Fibroblast of skin of left biceps (primary cell): ENCODE measurements at regions not wholly inside any gene's neighbourhood (a gene's known extent, or its start where the extent isn't known, plus 50 kb on each side); places are given as distances from the start of the nearest gene placed in this dataset.
"Not testable (repeated sequence)": the region's sequence is repeated elsewhere in the genome, so short reads cannot be mapped to it uniquely, and the experiment has no call there.

ENCODE experiments used
- DNase-seq, 2 experiments: peaks; one replicate each; pipeline ENCODE4 v3.0.0-alpha.2; 2013; ENCODE audit warnings: low read depth in 2 of 2

- DNase-seq: no peak
Measured at GRCh38 chr1:69077198-69077597, 490.5 kb upstream of the LRRC7 start.

GRCh38 chr1:69077633-69078032 lies 490.1 kb upstream of the LRRC7 start:
- no peak for DNase-seq

GRCh38 chr1:69081668-69082067 lies 486.1 kb upstream of the LRRC7 start:
- no peak for DNase-seq

GRCh38 chr1:69082312-69082711 lies 485.4 kb upstream of the LRRC7 start:
- DNase-seq: no peak

- no peak for DNase-seq
Measured at GRCh38 chr1:69086148-69086547, 481.6 kb upstream of the LRRC7 start.

- DNase-seq: no peak
Measured at GRCh38 chr1:69088571-69088970, 479.2 kb upstream of the LRRC7 start.

- DNase-seq: no peak
Measured at GRCh38 chr1:69090170-69090569, 477.6 kb upstream of the LRRC7 start.

GRCh38 chr1:69090752-69091151 lies 477.0 kb upstream of the LRRC7 start:
- DNase-seq: no peak

- not testable (repeated sequence) for DNase-seq
Measured at GRCh38 chr1:69102058-69102457, 465.7 kb upstream of the LRRC7 start.

GRCh38 chr1:69103213-69103612 lies 464.5 kb upstream of the LRRC7 start:
- no peak for DNase-seq

GRCh38 chr1:69103705-69104385 lies 463.9 kb upstream of the LRRC7 start:
- DNase-seq: no peak

GRCh38 chr1:69104894-69105293 lies 462.8 kb upstream of the LRRC7 start:
- DNase-seq: no peak

GRCh38 chr1:69109277-69109676 lies 458.4 kb upstream of the LRRC7 start:
- DNase-seq: no peak

- DNase-seq: no peak
Measured at GRCh38 chr1:69110851-69111250, 456.9 kb upstream of the LRRC7 start.

- DNase-seq: not testable (repeated sequence)
Measured at GRCh38 chr1:69120126-69120741, 447.5 kb upstream of the LRRC7 start.

- no peak for DNase-seq
Measured at GRCh38 chr1:69120817-69121216, 446.9 kb upstream of the LRRC7 start.

GRCh38 chr1:69121723-69122122 lies 446.0 kb upstream of the LRRC7 start:
- DNase-seq: peak; percentile 5 to 24

GRCh38 chr1:69122373-69122772 lies 445.3 kb upstream of the LRRC7 start:
- no peak for DNase-seq

- no peak for DNase-seq
Measured at GRCh38 chr1:69123486-69123885, 444.2 kb upstream of the LRRC7 start.

- peak; percentile 3 to 8 for DNase-seq
Measured at GRCh38 chr1:69126796-69127195, 440.9 kb upstream of the LRRC7 start.

- DNase-seq: no peak
Measured at GRCh38 chr1:69128204-69128603, 439.5 kb upstream of the LRRC7 start.

- no peak for DNase-seq
Measured at GRCh38 chr1:69129538-69129937, 438.2 kb upstream of the LRRC7 start.

GRCh38 chr1:69138172-69138571 lies 429.6 kb upstream of the LRRC7 start:
- no peak for DNase-seq

- DNase-seq: no peak
Measured at GRCh38 chr1:69139007-69139406, 428.7 kb upstream of the LRRC7 start.
